ENCODE measurements at regions not wholly inside any gene's neighbourhood (a gene's known extent, or its start where the extent isn't known, plus 50 kb on each side); places are given as distances from the start of the nearest gene placed in this dataset.

- Histone ChIP-seq H3K9me3 (ENCODE audit: insufficient read depth, low read depth, low read length) (no peaks in the 10 kb centered on the region), H3K4me2 (ENCODE audit: low read length) (no peak overlapping the region), H3K79me2 (ENCODE audit: insufficient read depth, low read length) (peaks cover 22% of the 10 kb centered on the region), H4K20me1 (ENCODE audit: insufficient read depth, low read length) (peaks cover 38% of the 10 kb centered on the region), H3K36me3 (ENCODE audit: insufficient read depth, low read length) (no peaks in the 10 kb centered on the region), H3K27ac (ENCODE audit: low read depth, low read length) (no peak overlapping the region), H3K4me3 (ENCODE audit: insufficient read depth, low read depth, low read length) (no peak overlapping the region), H3K27me3 (ENCODE audit: insufficient read depth, low read length) (no peaks in the 10 kb centered on the region), H2AFZ (ENCODE audit: low read depth, low read length) (no peak overlapping the region), H3K4me1 (ENCODE audit: insufficient read depth, low read length) (peaks cover 9% of the 10 kb centered on the region), H3K9ac (ENCODE audit: low read length) (no peak overlapping the region)
- DNase-seq (ENCODE audit: low read depth) (peak; percentile 70), FAIRE-seq (no peak)
- TF ChIP-seq CTCF (IDR thresholded peaks at IDR 0.05; ENCODE audit: insufficient read depth, low read depth, low read length) (no peak), EZH2 (IDR thresholded peaks at IDR 0.05; ENCODE audit: insufficient read depth, low read length) (no peak)
- no peaks in the 10 kb centered on the region for H3K27me3 Mint-ChIP-seq (ENCODE audit: low read depth, unreplicated experiment)
- no peak overlapping the region for H3K27ac Mint-ChIP-seq (ENCODE audit: unreplicated experiment)
- peaks cover 19% of the 10 kb centered on the region for H3K4me1 Mint-ChIP-seq (ENCODE audit: low read depth, unreplicated experiment)
- H3K4me3 Mint-ChIP-seq (ENCODE audit: unreplicated experiment): no peak overlapping the region
- H3K36me3 Mint-ChIP-seq (ENCODE audit: low read depth, unreplicated experiment): peaks cover 6% of the 10 kb centered on the region
- peaks cover 2% of the 10 kb centered on the region for H3K9me3 Mint-ChIP-seq (ENCODE audit: unreplicated experiment)
Observed at GRCh38 chrX:10050481-10050880, 83.3 kb downstream of the CLDN34 start.

GRCh38 chrX:10051866-10052480 is 84.8 kb downstream of the CLDN34 start:
- no peaks in the 10 kb centered on the region for H3K27me3 ChIP-seq (ENCODE audit: insufficient read depth, low read length)
- DNase-seq (ENCODE audit: low read depth): no peak
- no peak overlapping the region for H3K27ac Mint-ChIP-seq (ENCODE audit: unreplicated experiment)
- no peak overlapping the region for H2AFZ ChIP-seq (ENCODE audit: low read depth, low read length)
- peaks cover 2% of the 10 kb centered on the region for H3K9me3 Mint-ChIP-seq (ENCODE audit: unreplicated experiment)
- H3K4me2 ChIP-seq (ENCODE audit: low read length): no peak overlapping the region
- no peak overlapping the region for H3K27ac ChIP-seq (ENCODE audit: low read depth, low read length)
- FAIRE-seq: no peak
- no peaks in the 10 kb centered on the region for H3K9me3 ChIP-seq (ENCODE audit: insufficient read depth, low read depth, low read length)
- H3K36me3 Mint-ChIP-seq (ENCODE audit: low read depth, unreplicated experiment): peaks cover 6% of the 10 kb centered on the region
- no peak for TF ChIP-seq CTCF (IDR thresholded peaks at IDR 0.05; ENCODE audit: insufficient read depth, low read depth, low read length)
- TF ChIP-seq EZH2 (IDR thresholded peaks at IDR 0.05; ENCODE audit: insufficient read depth, low read length): no peak
- H3K4me3 ChIP-seq (ENCODE audit: insufficient read depth, low read depth, low read length): no peak overlapping the region
- H3K9ac ChIP-seq (ENCODE audit: low read length): no peak overlapping the region
- H4K20me1 ChIP-seq (ENCODE audit: insufficient read depth, low read length): peaks cover 38% of the 10 kb centered on the region
- peaks cover 14% of the 10 kb centered on the region for H3K79me2 ChIP-seq (ENCODE audit: insufficient read depth, low read length)
- no peak overlapping the region for H3K4me3 Mint-ChIP-seq (ENCODE audit: unreplicated experiment)
- no peaks in the 10 kb centered on the region for H3K27me3 Mint-ChIP-seq (ENCODE audit: low read depth, unreplicated experiment)
- H3K4me1 Mint-ChIP-seq (ENCODE audit: low read depth, unreplicated experiment): peaks cover 19% of the 10 kb centered on the region
- H3K36me3 ChIP-seq (ENCODE audit: insufficient read depth, low read length): no peaks in the 10 kb centered on the region
- peaks cover 9% of the 10 kb centered on the region for H3K4me1 ChIP-seq (ENCODE audit: insufficient read depth, low read length)

GRCh38 chrX:10052906-10053625 is 85.9 kb downstream of the CLDN34 start:
- Histone ChIP-seq H3K9ac (ENCODE audit: low read length) (no peak overlapping the region), H3K79me2 (ENCODE audit: insufficient read depth, low read length) (peaks cover 14% of the 10 kb centered on the region), H3K9me3 (ENCODE audit: insufficient read depth, low read depth, low read length) (no peaks in the 10 kb centered on the region), H4K20me1 (ENCODE audit: insufficient read depth, low read length) (peaks cover 38% of the 10 kb centered on the region), H3K27me3 (ENCODE audit: insufficient read depth, low read length) (no peaks in the 10 kb centered on the region), H3K36me3 (ENCODE audit: insufficient read depth, low read length) (no peaks in the 10 kb centered on the region), H3K4me2 (ENCODE audit: low read length) (no peak overlapping the region), H3K4me1 (ENCODE audit: insufficient read depth, low read length) (peaks cover 6% of the 10 kb centered on the region), H3K27ac (ENCODE audit: low read depth, low read length) (no peak overlapping the region), H3K4me3 (ENCODE audit: insufficient read depth, low read depth, low read length) (no peak overlapping the region), H2AFZ (ENCODE audit: low read depth, low read length) (no peak overlapping the region)
- TF ChIP-seq EZH2 (IDR thresholded peaks at IDR 0.05; ENCODE audit: insufficient read depth, low read length) (no peak), CTCF (IDR thresholded peaks at IDR 0.05; ENCODE audit: insufficient read depth, low read depth, low read length) (no peak)
- Mint-ChIP-seq H3K27me3 (ENCODE audit: low read depth, unreplicated experiment) (no peaks in the 10 kb centered on the region), H3K27ac (ENCODE audit: unreplicated experiment) (no peak overlapping the region), H3K9me3 (ENCODE audit: unreplicated experiment) (peaks cover 2% of the 10 kb centered on the region), H3K4me3 (ENCODE audit: unreplicated experiment) (no peak overlapping the region), H3K36me3 (ENCODE audit: low read depth, unreplicated experiment) (peaks cover 6% of the 10 kb centered on the region), H3K4me1 (ENCODE audit: low read depth, unreplicated experiment) (peaks cover 16% of the 10 kb centered on the region)
- DNase-seq (ENCODE audit: low read depth) (no peak), FAIRE-seq (no peak)
